GM21381 (cell line): ENCODE measurements at regions not wholly inside any gene's neighbourhood (a gene's known extent, or its start where the extent isn't known, plus 50 kb on each side); places are given as distances from the start of the nearest gene placed in this dataset.
"Not testable (repeated sequence)": the region's sequence is repeated elsewhere in the genome, so short reads cannot be mapped to it uniquely, and the experiment has no call there.

Experiments used
- ATAC-seq: cut with Tn5 transposase; IDR thresholded peaks from one replicate; pipeline ENCODE4 v1.9.1; 2021; ENCODE audit warnings: mild to moderate bottlenecking, moderate library complexity; ENCODE audit not compliant: unreplicated experiment

DNA sequence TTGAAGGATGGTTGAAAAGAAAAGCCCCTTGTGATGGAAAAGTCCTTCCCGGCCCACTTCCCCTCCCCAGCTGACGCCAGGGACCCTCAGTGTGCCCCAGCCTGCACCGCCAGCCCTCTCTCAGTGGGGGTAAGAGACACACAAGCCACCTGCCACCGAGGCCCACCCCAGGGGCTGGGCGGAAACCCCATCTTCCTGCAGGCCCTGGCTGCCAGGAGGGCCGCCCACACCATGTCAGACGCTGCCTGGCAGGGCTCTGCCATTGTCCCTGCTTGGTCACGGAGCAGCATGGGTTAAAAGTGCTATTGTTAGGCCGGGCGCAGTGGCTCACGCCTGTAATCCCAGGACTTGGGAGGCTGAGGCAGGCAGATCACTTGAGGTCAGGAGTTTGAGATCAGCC, 142.0 kb upstream of the ZNF469 start:
- not testable (repeated sequence) for ATAC-seq

DNA sequence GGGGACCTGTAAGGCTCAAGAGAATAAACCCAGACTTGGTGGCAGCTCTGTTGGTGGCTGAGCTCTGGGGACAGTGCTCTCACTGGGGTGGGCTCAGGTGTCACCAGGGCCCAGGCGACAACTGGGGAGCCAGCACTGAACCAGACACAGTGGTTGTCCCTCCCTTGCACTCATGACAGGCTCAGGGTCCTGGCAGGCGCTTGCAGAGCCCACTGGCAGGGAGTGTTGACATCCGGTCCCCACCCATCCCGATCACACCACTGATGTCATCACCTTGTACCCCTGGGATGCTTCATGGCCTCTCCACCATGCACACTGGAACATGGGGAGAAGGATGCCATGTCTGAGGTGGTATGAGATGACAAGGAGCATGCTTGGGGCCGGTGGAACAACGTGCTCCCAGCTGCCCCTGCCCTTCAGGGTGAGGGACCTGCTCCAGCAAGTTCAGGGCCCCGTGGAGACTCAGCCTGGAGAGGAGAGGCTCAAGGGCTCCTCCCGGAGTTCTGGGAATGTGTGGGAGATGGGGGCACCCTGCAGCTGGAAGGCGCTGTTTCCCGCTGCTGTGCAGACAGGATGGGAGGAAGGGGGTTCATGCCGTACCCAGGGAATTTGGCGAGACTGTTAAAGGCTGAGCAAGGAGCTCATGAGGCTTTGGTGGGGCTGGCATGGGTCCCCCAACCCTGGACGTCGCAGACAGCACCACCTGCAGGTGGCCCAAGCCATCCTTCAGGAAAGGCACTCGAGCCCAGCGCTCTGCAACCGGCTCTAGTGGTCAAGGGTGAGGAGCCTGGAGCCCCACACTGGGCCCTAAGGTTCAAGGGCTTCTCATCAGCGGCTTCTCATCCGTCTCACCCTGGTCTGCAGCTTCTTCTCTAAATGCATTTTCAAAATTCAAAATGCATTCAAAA, 141.1 kb upstream of the ZNF469 start:
- ATAC-seq = not testable (repeated sequence)

DNA sequence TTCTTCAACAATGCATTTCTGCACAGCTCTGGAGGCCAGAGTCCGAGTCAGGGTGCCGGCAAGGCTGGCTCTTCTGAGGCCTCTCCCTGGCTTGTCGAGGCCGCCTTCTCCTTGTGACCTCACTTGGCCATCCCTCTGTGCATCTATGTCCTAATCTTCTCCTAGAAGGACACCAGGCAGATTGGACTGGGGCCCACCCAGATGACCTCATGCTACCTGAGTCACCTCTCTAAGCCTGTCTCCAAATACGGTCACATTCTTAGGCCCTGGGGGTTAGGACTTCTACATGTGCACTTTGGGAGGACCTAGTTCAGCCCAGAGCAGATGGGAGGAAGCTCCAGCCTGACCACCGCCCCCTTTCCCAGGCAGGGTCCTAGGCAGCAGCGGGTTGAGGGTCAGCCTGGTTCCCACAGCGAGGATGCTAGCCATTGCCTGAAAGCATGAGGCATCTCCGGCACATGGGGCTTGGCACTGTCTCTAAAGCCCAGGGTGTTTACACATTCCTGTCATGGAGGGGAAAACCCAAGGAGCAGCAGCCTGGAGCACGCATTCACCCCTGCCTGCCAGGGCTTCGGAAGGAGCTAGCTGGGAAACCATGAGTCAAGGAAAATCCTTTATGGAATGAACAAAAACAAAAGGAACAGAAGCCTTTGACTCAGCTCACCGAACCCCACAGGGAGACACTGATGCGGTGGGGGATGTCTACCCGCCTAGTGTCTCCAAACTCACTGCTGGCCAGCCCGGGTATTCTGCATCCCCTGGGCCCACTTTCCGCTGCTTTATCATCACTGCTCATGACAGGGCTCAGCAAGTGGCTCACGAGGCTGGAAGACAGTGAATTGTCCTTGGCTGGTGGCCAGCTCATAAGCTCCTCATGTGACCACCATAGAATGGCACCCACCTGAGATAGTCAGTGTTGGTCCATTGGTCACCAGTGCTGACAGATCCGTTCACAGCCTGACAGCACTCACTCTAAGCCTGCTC, 140.2 kb upstream of the ZNF469 start:
- not testable (repeated sequence) for ATAC-seq

DNA sequence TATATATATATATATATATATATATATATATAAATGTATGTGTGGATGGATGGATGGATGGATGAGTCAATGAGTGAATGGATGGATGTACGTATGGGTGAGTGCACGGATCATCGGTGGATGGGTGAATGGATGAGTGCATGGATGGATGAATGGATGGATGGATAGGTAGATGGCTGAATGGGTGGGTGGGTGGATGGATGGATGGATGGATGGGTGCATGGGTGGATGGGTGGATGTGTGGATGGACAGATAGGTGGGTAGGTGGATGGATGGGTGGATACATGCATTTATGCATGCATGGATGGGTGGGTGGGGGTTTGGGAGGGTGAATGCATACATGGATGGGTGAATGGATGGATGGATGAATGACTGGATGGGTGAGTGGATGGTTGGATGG, 138.8 kb upstream of the ZNF469 start:
- ATAC-seq = not testable (repeated sequence)

DNA sequence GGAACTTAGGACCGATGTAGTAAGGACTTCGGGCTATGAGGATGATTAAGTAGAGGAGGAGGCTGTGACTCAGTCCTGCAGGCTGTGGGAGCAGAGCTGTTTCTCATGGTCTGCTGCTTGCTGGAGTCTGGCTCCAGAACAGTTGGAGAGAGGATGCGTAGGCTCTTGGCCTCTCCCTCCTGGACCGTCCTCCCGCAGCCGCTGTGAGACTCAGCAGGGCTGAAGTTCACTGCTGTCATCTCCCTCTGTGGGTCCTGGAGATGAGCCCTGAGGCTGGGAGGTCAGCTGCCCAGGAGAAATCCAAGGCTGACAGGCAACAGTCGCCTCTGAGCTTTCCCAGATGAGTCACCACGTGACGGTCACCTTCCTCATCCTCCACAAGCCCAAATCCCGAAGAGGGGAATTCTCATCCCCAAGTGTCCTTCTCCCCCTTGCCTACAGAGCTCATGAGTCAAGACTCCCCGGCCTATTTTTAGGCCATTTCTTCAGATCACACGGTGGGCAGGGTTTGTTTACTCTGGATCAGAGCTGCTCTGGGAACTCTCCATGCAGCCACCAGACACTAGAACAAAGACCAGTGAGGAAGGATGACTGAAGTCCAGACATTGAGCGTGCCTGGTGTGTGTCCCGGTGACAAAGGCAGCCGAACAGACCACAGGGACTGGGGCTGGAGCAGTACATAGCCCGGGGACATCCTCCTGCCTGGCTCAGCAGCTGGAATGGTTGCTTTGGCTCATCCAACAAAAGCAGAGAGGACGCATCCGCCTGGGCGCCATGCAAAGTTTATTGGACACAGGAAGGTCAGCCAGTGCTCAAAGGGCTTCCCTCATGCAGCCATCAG, 137.3 kb upstream of the ZNF469 start:
- ATAC-seq = not testable (repeated sequence)

DNA sequence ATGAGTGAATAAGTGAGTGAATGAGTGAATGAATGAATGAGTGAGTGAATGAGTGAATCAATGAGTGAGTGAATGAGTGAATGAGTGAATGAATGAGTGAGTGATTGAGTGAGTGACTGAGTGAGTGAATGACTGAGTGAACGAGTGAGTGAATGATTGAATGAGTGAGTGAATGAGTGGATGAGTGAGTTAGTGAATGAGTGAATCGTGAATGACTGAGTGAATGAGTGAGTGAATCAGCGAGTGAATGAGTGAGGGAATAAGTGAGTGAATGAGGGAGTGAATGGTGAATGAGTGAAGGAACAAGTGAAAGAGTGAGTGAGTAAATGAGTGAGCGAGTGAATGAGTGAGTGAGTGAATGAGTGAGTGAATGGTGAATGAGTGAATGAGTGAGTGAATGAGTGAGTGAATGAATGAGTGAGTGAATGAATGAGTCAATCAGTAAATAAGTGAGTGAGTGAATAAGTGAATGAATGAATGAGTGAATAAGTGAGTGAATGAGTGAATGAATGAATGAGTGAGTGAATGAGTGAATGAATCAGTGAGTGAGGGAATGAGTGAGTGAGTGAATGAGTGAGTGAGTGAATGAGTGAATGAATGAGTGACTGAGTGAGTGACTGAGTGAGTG, 135.7 kb upstream of the ZNF469 start:
- not testable (repeated sequence) for ATAC-seq

DNA sequence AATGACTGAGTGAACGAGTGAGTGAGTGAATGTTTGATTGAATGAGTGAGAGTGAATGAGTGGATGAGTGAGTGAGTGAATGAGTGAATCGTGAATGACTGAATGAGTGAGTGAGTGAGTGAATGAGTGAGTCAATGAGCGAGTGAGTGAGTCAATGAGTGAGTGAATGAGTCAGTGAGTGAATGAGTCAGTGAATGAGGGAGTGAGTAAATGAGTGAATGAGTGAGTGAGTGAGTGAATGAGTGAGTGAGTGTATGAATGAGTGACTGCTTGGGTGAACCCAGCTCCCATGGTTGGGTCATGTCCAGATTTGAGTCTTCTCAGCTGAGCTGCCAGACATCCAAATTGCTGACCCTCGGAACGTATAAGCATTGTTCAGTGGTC, 135.2 kb upstream of the ZNF469 start:
- ATAC-seq = not testable (repeated sequence)

DNA sequence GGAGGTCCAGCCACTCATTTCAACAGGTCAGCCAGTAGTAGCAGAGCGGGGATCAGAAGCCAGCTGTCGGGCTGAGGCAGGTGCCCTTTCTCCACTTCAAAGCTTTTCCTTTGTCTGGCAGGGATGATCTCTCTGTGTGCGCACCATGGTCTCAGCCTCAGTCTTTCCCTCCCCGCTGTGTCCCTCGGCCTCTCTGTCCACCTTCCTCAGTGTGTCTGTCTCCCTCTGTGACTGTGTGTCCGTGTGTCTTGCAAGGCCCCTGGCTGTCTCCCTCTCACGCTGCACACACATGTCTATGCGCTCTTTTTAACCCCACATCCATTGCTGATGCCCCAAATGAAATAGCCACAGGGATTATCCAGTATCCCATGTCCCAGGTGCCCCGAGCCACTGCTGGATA, 134.0 kb upstream of the ZNF469 start:
- ATAC-seq = not testable (repeated sequence)

DNA sequence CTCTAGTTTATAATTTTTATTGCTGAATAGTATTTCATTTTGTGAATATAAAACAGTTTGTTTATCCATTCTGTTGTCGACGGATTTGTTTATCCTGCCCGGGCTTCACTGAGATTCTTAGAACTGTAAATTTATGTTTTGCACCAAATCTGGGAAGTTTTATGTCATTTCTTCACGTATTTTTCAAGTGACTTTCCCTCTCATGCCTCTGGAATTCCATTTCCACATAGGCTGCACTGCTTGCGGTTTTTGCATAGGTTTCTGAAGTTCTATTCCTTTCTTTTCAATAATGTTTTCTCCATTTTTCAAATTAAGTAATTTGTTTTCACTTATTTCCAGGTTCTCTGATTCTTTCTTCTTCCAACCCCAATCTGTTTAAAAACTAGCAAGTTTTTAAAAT, 132.4 kb upstream of the ZNF469 start:
- not testable (repeated sequence) for ATAC-seq

DNA sequence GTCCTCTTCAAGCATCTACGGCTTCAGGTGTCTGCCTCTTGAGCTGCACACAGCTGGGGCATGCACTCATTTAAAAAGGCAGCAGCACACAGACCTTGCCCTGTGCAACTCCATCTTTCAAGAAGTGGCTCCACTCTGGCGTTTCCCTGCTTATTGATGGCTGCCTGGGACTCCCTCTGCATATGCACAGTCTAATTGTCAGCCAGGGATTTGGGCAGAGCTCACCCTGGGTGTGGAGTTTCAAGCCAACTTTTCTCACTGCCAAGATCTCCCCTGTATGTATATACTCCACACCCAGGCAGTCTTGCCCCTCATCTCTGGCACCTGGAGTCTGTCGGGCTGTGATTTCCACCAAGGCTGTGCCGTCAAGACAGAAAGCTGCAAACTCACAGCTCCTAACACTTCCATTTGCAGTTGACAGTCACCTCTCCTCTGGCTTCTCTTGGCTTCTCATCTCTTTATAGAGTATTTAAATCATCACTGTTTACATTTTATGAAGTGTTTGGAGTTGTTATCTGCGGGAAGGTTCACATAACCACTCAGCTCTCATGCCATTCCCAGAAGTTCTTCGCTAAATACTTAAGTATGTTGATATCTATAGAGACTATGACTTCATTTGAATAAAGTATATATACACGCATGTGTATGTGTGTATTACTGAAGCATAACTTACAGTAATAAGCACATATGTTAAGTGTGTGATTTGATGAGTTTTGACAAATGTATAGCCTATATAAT, 130.5 kb upstream of the ZNF469 start:
- not testable (repeated sequence) for ATAC-seq

DNA sequence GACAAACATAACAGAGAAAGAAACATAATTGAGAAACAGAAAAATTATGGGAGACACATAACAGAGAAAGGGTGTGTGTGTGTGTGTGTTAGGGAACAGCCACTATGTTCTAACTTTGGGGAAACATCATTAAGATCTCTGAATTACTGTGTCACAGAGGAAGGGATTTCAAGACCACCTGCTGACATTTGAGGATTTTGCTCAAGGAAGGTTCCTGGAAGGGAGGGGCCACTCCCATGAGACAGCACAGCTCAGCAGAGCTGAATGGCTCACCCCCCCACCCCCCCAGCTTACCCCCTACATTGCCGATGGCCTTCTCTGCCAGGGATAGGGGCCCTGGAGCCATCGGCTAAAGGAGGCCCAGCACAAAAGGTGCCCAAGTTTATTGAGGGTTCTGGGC, 124.6 kb upstream of the ZNF469 start:
- ATAC-seq = not testable (repeated sequence)

DNA sequence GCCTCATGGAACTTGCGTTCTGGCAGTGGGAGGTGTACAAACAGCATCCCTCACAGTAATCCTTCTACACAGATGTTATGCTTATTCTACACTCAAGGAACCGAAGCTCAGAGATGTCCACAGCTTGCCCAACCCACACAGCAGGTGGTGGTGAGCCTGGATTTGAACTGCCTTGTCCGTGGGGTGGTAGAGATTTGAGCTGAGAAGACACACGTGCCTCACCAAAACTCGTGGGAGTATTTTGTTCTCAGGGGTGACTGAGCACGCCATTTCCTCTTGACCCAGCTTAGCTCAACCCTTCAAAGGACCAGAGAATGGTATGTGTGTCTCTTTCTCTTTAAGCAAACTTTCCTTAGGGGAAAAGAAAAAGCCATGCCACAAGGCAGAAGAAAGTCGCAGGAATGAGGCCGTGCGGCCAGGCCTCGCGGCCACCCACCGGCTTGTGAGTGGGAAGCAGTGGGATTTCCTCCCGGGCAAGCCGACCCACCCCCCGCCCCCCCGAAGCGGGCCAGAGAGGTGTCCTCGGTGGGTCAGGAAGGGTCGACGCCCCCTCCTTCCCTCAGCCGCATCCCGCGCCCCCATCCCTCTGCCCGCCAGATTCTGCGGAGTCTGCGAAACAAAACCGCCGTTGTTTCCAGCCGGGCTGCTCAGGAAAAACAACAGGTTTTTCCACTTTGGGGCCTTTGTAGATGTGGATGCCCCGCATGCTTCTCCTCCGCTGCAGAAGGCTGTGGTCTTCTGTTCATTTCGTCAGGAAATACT, 123.8 kb upstream of the ZNF469 start:
- not testable (repeated sequence) for ATAC-seq

DNA sequence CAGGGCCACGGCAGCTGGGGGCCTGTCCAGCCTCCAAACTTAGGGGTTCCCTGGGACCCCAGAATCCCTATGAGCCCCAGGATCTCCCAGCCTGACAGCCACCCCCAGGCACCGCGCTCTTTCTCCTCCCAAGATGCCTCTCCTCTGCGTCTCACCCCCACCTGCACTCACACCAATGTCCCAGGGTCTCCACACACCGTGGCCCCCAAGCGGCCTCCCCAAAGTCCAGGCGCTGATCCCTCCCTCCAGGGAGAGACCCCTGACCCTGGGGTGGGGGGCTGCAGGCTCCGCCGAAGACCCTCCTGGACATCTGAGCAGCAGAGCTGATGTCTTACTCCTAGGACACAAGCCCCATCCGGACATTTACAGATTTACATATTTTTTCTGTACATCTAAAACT, 123.2 kb upstream of the ZNF469 start:
- not testable (repeated sequence) for ATAC-seq

DNA sequence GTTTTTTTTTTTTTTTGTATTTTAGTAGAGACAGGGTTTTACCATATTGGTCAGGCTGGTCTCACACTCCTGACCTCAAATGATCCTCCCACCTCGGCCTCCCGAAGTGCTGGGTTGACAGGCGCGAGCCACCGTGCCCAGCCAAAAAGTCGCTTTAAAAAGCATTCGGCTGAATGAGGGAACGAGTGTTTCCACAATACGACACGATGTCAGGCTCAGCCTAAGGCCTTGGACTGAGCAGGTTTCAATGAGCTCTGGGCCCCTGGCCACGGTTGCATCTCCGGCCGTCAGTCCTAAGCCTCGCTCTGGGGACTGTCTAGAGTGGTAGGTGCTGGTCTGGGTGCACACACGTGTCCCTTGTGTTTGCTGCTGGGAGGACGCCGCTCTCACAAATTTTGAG, 122.6 kb upstream of the ZNF469 start:
- not testable (repeated sequence) for ATAC-seq

DNA sequence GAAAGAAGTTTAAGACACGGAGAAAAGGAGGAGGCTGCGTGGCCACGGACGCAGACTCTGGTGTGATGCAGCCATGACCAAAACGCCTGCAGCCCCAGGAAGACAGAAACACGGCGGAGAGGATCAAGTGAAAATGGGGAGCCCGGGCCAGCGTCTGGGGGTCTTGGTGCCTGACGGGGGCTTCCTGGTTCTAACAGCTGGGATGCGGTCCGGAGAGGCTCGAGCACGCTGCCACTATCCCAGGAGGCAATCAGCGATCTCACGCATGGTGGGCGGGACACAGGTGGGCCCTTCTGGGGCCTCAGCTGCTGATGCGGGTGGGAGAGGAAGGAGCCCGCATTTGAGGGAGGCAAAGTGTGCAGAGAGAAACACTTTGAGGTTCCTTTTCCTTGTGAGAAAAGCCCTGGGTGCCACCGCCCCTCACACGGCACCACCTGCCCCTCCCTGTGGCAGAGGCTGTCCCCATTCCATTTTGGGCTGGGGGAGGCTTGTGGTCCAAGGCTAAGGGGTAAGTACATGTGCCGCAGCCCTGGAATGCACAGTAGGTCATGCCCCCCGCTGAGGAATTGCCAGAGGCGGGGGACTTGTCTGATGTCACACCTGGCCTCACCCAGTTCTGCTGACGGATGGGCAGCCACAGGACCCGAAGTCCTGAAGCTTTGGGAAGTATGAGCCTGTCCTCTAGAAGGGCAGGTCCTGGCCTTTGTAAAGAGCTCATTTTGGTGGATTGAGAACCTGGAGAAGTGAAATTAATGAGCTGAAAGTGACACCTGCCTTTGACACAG, 121.7 kb upstream of the ZNF469 start:
- not testable (repeated sequence) for ATAC-seq

DNA sequence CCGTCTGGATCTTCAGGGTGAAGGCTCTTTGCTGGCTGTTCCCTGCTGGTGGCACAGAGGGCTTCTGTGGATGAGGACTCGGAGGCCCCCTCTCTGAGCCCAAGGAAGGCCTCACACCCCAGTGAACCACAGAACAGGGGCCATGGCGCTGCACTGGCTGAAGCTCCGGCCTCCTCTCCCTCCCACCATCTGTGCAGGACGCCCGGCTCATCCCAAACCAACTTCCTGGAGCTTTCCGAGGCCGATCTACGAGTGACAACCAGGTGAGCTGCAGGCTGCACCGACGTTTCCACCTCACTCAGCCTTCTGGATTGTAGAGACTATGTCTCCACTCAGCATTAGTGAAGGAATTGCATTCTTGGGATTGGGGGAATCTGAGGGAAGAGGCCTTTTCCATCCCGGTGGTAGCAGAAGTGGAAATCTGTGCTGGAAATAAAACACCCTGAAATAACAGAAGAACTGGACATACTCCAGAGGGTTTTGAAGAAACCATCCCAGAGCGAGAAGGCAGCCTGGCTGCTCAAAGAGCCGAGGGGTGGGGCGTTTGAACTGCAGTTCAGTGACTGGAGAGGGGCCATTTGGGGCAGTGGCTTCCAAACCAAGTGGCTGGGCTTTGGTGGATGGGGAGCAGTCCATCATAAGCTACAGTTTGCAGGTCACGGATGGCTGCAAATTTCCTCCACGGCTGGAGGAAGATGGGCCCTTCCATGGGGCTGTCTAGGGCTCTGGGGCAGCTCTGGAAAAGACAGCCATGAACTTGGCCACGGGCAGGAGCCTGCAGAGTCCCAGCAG, 120.7 kb upstream of the ZNF469 start:
- ATAC-seq = not testable (repeated sequence)
